HG03060 (cell line): ENCODE measurements at regions not wholly inside any gene's neighbourhood (a gene's known extent, or its start where the extent isn't known, plus 50 kb on each side); places are given as distances from the start of the nearest gene placed in this dataset.

Experiments
- ATAC-seq: cut with Tn5 transposase; IDR thresholded peaks from one replicate; pipeline ENCODE4 v1.9.1; 2021; ENCODE audit warnings: low read depth, moderate number of reproducible peaks; ENCODE audit not compliant: unreplicated experiment

DNA sequence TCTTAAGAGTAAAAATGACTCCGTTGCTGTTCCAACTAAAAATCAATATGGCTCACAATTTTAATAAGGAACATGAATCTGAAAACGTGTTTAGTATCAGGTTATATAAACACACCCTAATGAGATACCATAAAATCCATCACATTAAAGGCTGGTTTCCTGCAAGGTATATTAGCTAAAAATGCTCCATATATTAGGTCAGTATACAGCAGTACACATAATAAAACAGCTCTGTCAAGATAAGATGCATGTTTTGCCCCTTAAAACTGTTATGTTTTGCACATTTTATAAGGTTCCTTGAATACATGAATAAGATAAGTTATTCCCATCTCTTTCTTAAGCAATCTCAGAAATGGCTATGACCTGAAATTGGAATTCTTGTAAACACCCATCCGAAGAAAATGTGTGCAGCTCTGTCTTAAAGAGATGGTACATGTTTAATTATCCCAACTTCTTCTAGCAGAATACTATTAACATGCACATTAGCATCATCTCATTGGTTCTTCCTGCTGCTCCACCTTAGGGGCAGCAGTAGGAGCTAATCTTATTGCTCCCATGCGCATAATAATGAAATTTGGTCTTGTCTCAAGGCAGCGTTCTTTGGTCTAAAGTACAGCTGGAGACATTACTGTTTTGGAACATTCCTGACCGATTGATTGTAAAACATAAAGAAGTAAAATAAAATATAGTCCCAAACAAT lies 836.1 kb upstream of the FANCL start:
- no peak for ATAC-seq

DNA sequence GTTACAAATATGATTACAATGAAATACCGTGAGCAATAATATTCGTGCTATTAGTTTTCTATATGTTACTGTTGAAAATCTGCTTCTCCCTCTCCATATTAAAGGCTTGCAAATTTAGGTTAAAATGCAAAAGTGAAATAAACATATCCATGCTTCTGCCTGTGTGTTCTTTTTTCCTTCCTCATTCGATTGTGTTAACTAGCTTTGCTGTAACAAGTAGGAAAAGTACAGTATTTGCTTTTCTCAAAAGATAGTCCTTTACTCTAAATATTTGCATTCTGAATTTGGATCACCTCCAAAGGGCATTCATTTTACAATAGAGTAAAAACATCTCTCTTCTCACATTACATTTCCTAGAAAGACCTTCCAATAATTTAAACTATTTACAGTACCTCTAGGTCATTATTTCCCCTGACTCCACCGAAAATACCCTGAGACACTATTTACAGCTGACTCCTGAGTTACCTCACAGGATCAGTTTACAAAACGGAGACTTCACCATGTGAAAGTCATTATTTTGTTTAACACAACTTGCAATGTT lies 835.0 kb upstream of the FANCL start:
- ATAC-seq: no peak

GRCh38 chr2:59074071-59074470 lies 832.9 kb upstream of the FANCL start:
- no peak for ATAC-seq

DNA sequence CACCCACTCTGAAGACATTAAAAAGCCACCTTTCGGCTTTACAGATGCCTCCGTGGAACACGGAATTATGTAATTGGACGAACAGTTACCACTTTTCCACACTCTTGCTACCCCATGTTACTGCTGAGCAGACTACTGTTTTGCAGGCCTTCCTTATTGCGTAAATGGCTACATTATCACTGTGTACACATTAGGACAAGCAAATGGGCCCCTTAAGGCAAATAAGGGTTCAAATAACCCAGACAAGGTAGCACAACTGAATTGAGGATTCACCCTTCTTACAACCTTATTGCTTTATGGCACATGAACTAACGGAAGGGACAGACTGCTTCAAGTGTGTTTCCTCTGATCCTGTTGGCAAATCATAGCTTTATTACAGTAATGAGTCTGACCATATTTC lies 832.2 kb upstream of the FANCL start:
- ATAC-seq: no peak

DNA sequence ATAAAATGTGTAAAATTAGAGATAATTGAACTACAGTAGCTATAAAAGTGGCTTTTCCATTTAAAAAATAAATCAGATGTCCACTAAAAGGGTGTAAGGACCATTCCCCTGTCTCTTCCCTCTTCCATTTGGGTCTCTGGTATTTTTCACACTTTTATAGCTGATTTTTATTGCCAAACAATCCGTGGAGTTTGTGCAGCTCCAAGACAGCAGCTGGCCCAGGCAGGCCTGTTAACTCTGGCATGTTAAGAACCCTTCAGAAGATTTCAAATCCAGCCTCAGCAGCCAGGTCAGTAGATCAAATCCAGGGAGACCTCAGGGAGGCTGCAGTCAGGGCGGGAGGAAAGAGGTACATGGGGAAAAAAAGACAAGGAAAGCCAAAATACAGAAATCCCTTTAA lies 827.1 kb upstream of the FANCL start:
- ATAC-seq: no peak

GRCh38 chr2:59066787-59067399 lies 825.8 kb upstream of the FANCL start:
- no peak for ATAC-seq

DNA sequence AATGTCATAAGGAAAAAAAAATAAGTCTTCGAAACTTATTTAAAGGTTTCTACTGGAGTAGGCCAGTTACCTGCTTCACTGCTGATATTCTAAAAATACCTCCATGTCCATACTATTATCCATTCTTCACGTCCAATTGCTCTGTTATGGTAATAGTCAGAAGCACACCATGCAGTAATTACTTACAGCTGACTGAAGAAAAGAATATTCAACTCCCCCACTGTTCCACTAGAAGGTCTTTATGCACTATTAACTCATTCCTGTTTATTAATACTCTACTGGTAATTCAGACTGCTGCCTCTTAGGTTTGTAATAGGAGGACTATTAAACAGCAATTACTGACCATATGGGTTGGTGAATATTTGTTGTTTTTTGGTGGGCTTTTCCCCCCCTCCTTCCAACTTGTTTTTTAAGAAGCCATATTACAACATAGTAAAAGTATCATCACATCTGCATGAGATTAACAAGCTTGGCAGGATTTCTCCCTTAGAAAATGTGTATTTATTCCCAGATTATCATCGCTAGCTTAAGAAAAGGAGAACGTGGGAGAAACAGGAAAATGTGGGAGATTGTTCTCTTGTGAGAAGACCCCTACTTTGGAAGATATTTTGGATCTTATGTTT lies 806.4 kb upstream of the FANCL start:
- no peak for ATAC-seq

- ATAC-seq: no peak
Observed at GRCh38 chr2:59046401-59047372, 805.6 kb upstream of the FANCL start.

GRCh38 chr2:59044736-59045135 lies 803.6 kb upstream of the FANCL start:
- no peak for ATAC-seq

DNA sequence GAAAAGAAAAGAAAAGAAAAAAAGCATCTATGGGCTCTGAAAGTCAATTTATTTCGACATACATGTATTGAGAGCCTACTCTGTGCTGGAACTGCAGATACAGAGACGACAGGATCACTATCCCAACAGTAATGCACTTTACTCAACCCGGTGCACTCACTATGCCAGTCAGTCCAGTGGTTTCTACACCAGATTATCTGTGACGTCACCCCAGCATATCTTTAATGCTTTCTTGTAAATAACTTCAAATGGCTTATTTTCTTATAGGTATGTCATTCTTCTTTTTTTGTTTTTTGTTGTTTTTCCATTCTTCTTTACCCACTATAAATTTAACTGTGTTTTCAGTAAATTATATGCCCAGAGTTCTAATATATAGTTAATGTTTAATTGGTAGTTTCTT lies 800.0 kb upstream of the FANCL start:
- no peak for ATAC-seq

GRCh38 chr2:59034837-59035236 lies 793.7 kb upstream of the FANCL start:
- no peak for ATAC-seq

GRCh38 chr2:59034106-59034505 lies 793.0 kb upstream of the FANCL start:
- no peak for ATAC-seq

GRCh38 chr2:59033661-59034060 lies 792.5 kb upstream of the FANCL start:
- no peak for ATAC-seq

DNA sequence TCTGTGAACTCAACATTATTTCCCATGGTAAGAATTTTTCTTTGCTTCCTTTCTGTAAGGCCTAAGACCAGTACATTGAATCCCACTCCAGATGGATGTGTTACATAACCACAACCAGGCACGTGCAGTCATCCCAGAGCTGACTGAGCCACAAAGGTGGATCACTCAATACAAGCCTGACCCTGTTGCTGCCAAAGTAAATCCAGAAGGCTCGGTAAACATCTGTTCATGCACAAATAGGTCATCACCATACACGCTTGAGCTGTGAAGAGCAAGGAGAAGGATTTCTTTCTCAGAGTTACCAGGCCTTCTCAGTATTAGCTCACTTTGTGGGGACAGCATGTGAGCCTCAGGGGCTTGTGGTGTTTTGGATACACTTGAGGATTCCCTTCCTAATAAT lies 791.4 kb upstream of the FANCL start:
- ATAC-seq: no peak

- no peak for ATAC-seq
Observed at GRCh38 chr2:59029058-59029457, 787.9 kb upstream of the FANCL start.

DNA sequence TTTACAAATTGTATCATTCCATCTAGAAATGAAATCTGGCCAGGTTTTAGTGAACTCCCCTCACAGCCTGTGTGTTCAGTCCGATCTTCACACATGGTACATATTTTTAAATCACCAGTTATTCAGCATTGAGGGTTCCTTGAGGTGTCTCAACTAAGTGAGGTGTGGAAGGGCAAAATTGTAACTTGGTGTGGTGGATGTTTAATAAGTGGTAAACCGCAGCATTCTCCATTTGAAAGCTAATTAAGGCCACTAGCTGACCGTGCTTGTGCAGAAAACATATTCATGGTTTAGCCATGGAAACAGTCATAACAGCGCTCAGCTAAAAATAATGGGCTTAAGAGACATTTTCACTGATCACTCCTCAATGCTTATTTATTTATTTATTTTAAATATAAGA lies 786.2 kb upstream of the FANCL start:
- ATAC-seq: no peak

- ATAC-seq: no peak
Observed at GRCh38 chr2:59025157-59025757, 784.1 kb upstream of the FANCL start.

GRCh38 chr2:59021786-59022185 lies 780.7 kb upstream of the FANCL start:
- ATAC-seq: no peak

DNA sequence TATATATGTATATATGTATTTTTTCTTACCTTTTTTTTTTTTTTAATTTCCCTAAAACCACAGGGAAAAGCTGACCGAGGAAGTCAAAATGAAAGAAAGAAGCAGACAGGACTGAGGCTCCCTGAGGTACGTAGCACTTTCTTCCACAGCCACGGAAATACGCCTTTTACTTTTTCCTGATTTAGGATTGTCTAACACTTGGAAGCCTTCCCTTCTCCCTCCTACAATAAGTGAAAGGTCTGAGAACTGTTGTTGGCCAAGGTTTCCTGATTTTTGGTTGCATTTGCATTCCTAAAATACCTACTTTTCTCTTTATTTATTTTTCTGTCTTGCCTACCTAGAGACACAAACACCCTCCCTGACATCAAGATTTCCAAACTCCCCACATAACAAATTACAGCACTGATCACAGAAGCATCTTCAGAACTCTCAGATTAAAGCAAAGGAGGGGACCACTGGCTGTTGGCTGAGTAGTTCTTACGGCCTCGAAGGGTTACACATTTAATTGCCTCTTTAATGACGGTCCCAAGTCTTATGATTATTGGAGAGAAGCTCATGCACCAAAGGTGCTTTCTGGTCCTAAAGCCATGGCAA lies 778.5 kb upstream of the FANCL start:
- ATAC-seq: no peak

GRCh38 chr2:59018737-59019136 lies 777.6 kb upstream of the FANCL start:
- no peak for ATAC-seq
